ENCODE measurements at regions not wholly inside any gene's neighbourhood (a gene's known extent, or its start where the extent isn't known, plus 50 kb on each side); places are given as distances from the start of the nearest gene placed in this dataset.

GRCh38 chr1:167152192-167152876 is 58.5 kb downstream of the STYXL2 start:
- TF ChIP-seq CTCF (IDR thresholded peaks at IDR 0.05) = no peak
- TF ChIP-seq POLR2AphosphoS5 (IDR thresholded peaks at IDR 0.05) = no peak
- no peak for TF ChIP-seq POLR2A (IDR thresholded peaks at IDR 0.05)
- TF ChIP-seq EP300 (IDR thresholded peaks at IDR 0.05) = no peak
